Activated T-cell treated with anti-CD3 and anti-CD28 coated beads, Interleukin-2, amount 50 U/mL, for 4 hours (primary cell): ENCODE measurements at regions not wholly inside any gene's neighbourhood (a gene's known extent, or its start where the extent isn't known, plus 50 kb on each side); places are given as distances from the start of the nearest gene placed in this dataset.

Source experiments
- ATAC-seq, 2 donors: fragments of 200-7000 bp; cut with Tn5 transposase; one replicate each; pipeline ENCODE4 v1.10.0; 2021
- DNase-seq: peaks from one replicate; pipeline ENCODE4 v3.0.0-alpha.2; 2020
- H3K27me3 Mint-ChIP-seq: one replicate; pipeline ENCODE4 v1.8.0; 2021; ENCODE audit warnings: low read depth, mixed read lengths
- H3K36me3 Mint-ChIP-seq: one replicate; pipeline ENCODE4 v1.8.0; 2022; ENCODE audit warnings: mixed read lengths; ENCODE audit not compliant: insufficient read depth
- H3K4me1 Mint-ChIP-seq: one replicate; pipeline ENCODE4 v1.8.0; 2021; ENCODE audit warnings: low read depth, mixed read lengths
- H3K4me3 Mint-ChIP-seq: one replicate; pipeline ENCODE4 v1.8.0; 2021; ENCODE audit warnings: mild to moderate bottlenecking, moderate library complexity, mixed read lengths
- H3K9me3 Mint-ChIP-seq: one replicate; pipeline ENCODE4 v1.8.0; 2021; ENCODE audit warnings: mixed read lengths

DNA sequence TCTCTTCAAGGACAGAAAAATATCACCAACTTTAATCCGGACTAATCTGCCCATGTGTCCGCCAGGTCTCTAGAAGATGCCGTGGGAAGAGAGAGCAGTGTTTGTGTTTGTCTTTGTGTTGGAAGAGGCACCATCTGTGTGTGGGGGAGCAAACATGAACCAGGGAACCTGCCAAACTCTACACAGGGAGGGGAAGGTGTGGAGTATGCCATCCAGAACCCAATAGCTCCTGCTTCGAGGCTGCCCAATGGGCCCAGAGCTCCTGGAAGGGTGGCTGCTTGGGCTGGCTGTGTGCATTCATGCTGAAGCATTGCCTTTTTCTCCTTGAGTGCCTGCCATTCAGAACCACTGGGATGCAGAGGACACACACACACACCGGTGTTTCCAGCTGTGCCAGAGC, 536.2 kb downstream of the MID1IP1 start:
- Mint-ChIP-seq H3K4me3 (no peak overlapping the region), H3K9me3 (no peaks in the 10 kb centered on the region), H3K27me3 (no peaks in the 10 kb centered on the region), H3K4me1 (peaks cover 36% of the 10 kb centered on the region), H3K36me3 (no peaks in the 10 kb centered on the region)
- ATAC-seq (no peak), DNase-seq (no peak)

DNA sequence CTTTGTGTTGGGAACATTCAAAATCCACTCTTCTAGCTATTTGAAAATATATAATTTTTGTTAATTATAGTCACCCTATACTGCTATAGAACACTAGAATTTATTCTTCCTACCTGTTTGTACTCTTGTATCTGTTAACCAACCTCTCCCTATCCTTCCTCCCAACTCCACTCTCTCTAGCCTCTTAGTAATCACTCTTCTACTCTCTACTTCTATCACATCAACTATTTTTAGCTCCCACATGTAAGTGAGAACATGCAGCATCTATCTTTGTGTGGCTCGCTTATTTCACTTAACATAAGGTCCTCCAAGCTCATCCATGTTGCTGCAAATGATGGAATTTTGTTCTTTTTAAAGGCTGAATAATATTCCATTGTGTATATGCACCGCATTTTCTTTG, 537.3 kb downstream of the MID1IP1 start:
- H3K9me3 Mint-ChIP-seq = no peaks in the 10 kb centered on the region
- H3K4me3 Mint-ChIP-seq = no peak overlapping the region
- H3K36me3 Mint-ChIP-seq = no peaks in the 10 kb centered on the region
- DNase-seq (no peak), ATAC-seq (no peak)
- no peaks in the 10 kb centered on the region for H3K27me3 Mint-ChIP-seq
- H3K4me1 Mint-ChIP-seq = peaks cover 30% of the 10 kb centered on the region

DNA sequence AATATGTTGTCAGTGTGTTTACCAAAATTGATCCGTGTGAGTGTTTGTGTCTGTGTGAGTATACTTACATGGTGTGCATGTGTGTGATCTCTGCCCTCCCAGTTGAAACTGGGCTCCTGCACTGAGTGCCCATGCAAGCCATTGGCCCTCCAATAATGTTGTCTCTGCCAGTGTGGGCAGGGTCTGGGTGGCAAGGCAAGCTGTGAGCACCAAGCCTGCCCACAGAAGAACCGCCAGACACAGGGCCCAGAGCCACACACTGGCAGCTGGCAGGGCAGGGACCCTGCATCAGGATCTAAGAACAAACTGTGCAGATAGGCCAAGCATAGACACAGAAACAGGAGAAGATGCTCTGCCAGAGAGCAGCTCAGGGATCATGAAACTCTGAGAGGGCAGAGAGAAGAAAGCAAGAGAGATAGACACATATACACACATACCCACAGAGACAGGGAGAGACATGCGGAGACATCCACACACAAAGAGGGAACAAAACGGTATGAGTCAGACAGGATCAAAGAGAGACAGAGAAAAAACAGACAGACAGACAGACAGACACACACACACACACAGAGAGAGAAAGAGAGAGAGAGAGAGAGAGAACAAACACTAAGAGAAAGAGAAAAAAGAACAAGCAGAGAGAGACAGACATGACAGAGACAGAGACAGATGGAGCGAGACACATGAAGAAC, 555.0 kb downstream of the MID1IP1 start:
- Mint-ChIP-seq H3K4me3 (no peak overlapping the region), H3K9me3 (no peaks in the 10 kb centered on the region), H3K27me3 (peaks cover 2% of the 10 kb centered on the region), H3K4me1 (peaks cover 7% of the 10 kb centered on the region), H3K36me3 (no peaks in the 10 kb centered on the region)
- DNase-seq = no peak
- ATAC-seq = peak in 1 of 2 donors; percentile 51

DNA sequence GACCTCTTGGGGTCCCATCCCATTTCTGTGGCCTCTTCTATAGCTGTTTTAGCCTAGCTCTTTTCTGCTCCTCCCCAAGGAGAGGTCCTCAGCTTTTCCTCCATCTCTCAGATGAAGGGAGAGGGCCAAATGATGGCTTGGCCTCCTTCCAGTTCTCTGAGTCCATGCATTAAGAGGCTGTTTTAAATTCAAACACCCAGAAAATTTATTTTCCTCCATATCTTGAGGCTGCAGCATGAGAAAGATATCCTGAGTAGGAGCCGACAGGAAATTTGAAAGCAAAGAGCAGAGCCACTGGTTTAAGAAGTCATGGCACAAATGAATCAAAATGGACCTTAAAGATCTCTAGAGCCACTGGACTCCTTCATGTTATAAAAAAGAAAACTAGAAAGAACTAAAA, 558.8 kb downstream of the MID1IP1 start:
- ATAC-seq = no peak
- no peak overlapping the region for H3K4me3 Mint-ChIP-seq
- no peaks in the 10 kb centered on the region for H3K36me3 Mint-ChIP-seq
- H3K27me3 Mint-ChIP-seq = peaks cover 2% of the 10 kb centered on the region
- no peak for DNase-seq
- H3K9me3 Mint-ChIP-seq = no peaks in the 10 kb centered on the region
- peaks cover 7% of the 10 kb centered on the region for H3K4me1 Mint-ChIP-seq

DNA sequence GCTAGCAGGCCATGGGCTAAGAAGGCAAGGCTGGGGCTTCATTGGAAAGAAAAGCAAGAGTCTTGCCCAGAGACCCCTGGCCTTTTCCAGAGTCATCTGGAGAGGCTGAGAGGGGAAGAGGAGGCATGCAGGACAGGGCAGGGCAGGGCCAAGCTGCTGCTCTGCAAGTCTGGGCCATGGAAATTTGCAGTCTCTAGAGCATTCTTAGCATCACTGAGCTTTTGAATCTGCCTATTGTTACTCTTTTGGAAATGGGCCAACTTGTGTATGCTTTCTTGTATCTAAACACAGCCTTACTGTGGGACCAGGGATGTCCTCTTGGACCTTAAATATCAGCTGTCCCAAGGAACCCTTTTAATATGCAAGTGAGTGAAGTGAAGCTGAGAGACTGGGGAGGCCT, 560.5 kb downstream of the MID1IP1 start:
- Mint-ChIP-seq H3K27me3 (peaks cover 2% of the 10 kb centered on the region), H3K36me3 (no peaks in the 10 kb centered on the region), H3K9me3 (no peaks in the 10 kb centered on the region), H3K4me1 (peaks cover 5% of the 10 kb centered on the region), H3K4me3 (no peak overlapping the region)
- no peak for DNase-seq
- no peak for ATAC-seq

DNA sequence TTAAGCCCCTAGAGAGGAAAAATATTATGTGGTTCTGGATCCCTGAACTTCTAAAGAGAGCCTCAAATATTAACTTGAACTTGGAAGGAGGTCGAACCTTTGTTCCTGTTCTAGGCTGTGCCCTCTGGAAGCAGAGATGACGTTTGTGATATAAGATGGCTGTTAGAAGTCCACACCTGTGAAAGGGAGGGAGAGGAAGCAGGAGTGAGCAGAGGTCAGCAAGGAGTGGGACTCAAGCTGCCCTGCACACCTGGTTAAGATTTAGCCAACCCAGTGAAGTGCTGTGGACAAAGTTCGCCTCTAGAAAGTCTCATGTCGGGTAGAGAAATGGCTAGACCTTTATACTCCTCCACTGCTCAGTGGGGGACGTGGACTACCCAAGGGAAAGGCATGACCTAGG, 566.2 kb downstream of the MID1IP1 start:
- Mint-ChIP-seq H3K4me3 (no peak overlapping the region), H3K27me3 (no peaks in the 10 kb centered on the region), H3K36me3 (no peaks in the 10 kb centered on the region), H3K9me3 (no peaks in the 10 kb centered on the region), H3K4me1 (peaks cover 5% of the 10 kb centered on the region)
- DNase-seq (no peak), ATAC-seq (no peak)

DNA sequence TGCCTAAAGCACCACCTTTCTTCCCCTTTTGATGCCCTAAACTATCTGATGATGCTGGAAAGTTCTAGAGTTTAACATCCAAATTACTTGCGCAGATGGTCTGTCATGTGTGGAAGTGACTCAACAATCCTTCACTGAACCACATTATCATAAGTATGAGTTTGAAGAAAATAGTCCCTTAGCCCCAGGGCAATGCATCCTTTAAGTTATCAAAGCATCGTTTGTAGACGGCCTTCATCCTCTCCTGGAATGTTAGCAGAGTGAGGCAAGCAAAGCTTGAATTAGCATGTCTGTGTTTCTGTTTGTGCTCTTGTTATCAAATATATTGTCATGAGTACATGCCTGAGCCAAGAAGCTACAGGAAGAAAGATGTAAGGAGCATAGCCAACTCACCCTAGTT, 570.9 kb downstream of the MID1IP1 start:
- H3K36me3 Mint-ChIP-seq = no peaks in the 10 kb centered on the region
- H3K27me3 Mint-ChIP-seq = no peaks in the 10 kb centered on the region
- no peak overlapping the region for H3K4me3 Mint-ChIP-seq
- no peak for ATAC-seq
- DNase-seq = no peak
- H3K4me1 Mint-ChIP-seq = no peaks in the 10 kb centered on the region
- no peaks in the 10 kb centered on the region for H3K9me3 Mint-ChIP-seq

DNA sequence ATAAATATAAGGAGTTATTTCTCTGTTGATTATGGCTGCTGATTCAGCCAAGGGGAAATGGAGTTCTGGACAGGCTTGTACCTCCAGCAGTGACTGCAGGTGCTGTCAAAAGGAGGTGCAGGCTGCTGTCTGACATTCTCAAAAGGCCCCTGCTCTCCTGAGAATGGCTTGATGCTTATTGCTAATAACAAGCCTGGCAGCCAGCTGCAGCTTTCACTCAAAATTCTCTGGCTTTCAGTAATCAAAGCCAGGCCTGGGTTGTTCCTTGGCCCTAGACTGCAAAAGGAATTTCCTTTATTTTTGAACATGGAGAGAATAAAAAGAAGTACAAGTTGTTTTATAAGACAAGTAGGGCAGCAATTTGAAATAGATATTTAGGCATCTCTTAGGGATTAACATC, 575.9 kb downstream of the MID1IP1 start:
- no peak for DNase-seq
- no peaks in the 10 kb centered on the region for H3K4me1 Mint-ChIP-seq
- H3K36me3 Mint-ChIP-seq = no peaks in the 10 kb centered on the region
- no peak for ATAC-seq
- H3K4me3 Mint-ChIP-seq = no peak overlapping the region
- no peaks in the 10 kb centered on the region for H3K27me3 Mint-ChIP-seq
- peaks cover 3% of the 10 kb centered on the region for H3K9me3 Mint-ChIP-seq

DNA sequence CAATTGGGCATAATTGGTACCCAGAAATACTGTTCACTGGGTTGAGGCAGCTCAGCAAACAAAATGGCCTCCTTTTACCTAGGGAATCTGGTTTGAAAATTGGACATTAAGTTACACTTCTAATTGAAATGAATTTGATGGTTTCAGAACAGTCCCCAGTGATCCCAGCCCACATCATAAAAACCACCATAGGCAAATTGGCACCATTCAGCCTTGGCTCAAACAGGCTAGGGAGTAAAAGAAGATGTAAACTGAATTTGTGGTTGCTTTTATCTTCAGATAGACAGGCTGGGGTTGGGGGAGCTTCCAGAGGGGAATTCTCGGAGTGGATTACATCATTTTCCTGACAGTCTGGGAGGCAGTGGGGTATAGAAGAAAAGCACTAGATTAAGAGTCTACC, 576.5 kb downstream of the MID1IP1 start:
- no peak for ATAC-seq
- DNase-seq = no peak
- H3K27me3 Mint-ChIP-seq = no peaks in the 10 kb centered on the region
- no peak overlapping the region for H3K4me3 Mint-ChIP-seq
- no peaks in the 10 kb centered on the region for H3K36me3 Mint-ChIP-seq
- H3K9me3 Mint-ChIP-seq = peaks cover 3% of the 10 kb centered on the region
- no peaks in the 10 kb centered on the region for H3K4me1 Mint-ChIP-seq

DNA sequence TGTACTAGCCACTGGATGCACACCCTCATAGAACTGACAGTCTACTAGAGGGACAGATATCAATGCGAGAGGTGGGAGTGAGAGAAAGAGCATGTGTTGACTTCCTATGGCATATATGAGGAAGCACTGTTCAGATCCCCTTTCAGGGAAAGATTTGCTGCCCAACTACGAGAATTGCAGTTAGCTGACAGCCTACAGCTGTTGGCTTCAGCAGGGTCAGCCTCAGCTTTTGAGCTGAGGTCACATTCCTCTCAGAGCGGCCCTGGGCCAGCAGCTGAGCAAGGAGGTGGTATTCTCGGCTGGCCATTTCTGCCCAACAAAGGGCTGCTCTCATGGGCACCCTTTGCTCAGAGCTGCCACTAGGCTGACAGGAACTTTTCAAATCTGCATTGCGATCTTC, 580.2 kb downstream of the MID1IP1 start:
- no peak for ATAC-seq
- Mint-ChIP-seq H3K9me3 (peaks cover 3% of the 10 kb centered on the region), H3K4me3 (no peak overlapping the region), H3K4me1 (peaks cover 1% of the 10 kb centered on the region), H3K36me3 (no peaks in the 10 kb centered on the region), H3K27me3 (no peaks in the 10 kb centered on the region)
- DNase-seq = no peak

DNA sequence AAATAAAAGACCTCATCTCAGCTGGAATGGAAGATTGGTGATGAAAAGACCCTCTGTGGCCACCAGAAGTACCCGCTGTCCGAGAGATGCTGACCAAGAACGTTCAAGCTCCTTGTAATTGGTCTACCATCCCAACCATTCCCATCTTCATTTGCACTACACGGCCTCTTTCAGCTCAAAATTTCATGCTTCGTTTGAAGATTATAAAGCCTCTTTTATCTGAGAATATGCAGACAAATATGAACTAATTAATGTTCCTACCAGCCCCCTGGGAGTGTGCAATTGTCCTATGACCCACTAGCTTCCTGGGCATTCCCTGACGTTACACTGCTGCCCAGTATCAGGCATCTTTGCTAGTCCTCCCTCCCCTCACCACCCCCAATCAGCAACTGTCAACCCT, 583.7 kb downstream of the MID1IP1 start:
- DNase-seq = no peak
- H3K36me3 Mint-ChIP-seq = no peaks in the 10 kb centered on the region
- no peak overlapping the region for H3K4me3 Mint-ChIP-seq
- peaks cover 2% of the 10 kb centered on the region for H3K4me1 Mint-ChIP-seq
- no peak for ATAC-seq
- H3K27me3 Mint-ChIP-seq = no peaks in the 10 kb centered on the region
- H3K9me3 Mint-ChIP-seq = no peaks in the 10 kb centered on the region

DNA sequence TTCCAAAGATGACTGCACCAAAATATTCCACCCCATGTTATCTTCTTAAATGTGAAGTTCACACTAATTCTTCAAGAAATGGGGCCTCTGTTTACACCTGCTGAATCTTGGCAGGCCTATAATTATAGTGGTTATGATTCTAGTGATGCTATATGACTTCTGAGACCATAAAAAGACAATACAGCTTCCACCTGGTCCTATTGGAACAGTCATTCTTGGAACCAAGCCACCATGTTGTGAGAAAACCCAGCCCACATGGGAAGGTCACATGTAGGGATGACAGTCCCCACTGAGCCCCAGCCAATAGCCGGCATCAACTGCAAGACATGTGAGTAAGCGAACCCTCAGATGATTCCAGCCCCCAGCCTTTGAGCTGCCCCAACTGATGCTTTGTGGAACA, 587.5 kb downstream of the MID1IP1 start:
- Mint-ChIP-seq H3K36me3 (no peaks in the 10 kb centered on the region), H3K9me3 (no peaks in the 10 kb centered on the region), H3K27me3 (no peaks in the 10 kb centered on the region), H3K4me1 (peaks cover 6% of the 10 kb centered on the region), H3K4me3 (no peak overlapping the region)
- ATAC-seq (no peak), DNase-seq (no peak)

DNA sequence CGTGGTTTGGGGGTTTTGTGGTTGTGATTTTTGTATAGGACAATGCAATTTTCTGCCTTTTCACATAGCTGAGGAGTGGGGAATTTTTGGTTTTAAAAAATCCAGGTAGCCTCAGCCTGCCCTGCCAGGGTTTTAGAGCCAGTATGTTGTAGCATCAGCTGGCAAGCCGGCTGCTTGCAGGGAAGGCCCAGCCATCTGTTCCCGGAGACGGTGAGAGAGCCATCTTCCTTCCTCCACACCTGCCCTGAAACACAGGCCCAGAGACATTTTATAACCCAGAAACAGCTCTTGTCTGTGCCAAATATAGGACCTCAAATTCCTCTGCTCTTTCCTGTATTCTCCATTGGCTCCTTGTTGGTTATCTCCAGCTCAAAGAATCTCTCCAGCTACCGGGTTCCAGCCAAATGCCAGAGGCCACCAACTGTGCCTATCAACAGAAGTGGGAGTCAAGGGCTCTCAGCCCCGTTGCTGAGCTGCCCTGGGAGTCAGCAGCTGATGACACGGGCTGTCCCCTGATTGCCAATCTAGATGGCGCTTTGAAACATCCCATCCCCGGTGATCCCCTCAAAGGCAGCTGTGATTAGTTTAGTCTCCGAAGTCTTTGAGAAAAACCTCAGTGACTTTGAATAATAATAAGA, 595.2 kb downstream of the MID1IP1 start:
- ATAC-seq (no peak), DNase-seq (no peak)
- Mint-ChIP-seq H3K4me3 (no peak overlapping the region), H3K36me3 (no peaks in the 10 kb centered on the region), H3K27me3 (no peaks in the 10 kb centered on the region), H3K9me3 (no peaks in the 10 kb centered on the region), H3K4me1 (peaks cover 4% of the 10 kb centered on the region)

DNA sequence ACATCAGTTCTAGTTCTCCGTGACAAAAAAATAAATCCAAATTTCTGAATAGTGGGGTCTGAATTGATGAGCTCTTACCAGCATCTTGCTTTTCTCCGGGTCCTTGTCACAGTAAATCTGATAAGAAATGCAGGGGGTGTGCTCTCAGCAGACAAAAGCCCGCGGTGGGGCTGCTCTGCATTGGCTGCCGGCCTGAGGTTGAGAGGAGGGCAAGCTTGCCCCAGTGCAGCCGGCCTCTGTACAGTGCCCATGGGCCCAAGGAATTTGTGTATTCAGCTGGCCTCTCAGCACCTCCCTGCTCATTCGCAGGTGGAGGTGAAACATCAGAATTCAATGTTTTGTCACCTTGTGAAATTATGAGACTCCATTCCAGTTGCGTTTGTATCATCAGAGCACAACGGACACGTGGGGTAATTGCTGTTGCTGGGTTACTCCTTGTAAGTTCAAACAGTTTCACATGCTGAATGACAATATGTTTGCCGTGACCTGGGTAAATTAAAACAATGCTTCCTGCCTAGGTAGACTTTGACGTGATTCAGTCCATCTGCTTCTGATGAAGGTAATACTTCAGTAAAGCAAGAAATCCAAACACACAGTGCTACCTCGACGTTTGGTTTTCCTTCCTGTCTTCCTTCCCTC, 596.4 kb downstream of the MID1IP1 start:
- H3K36me3 Mint-ChIP-seq = no peaks in the 10 kb centered on the region
- no peaks in the 10 kb centered on the region for H3K27me3 Mint-ChIP-seq
- H3K4me3 Mint-ChIP-seq = no peak overlapping the region
- peaks cover 9% of the 10 kb centered on the region for H3K4me1 Mint-ChIP-seq
- DNase-seq (no peak), ATAC-seq (no peak)
- H3K9me3 Mint-ChIP-seq = no peaks in the 10 kb centered on the region
